Esophagus muscularis mucosa (tissue), 3 donors: ENCODE measurements at regions not wholly inside any gene's neighbourhood (a gene's known extent, or its start where the extent isn't known, plus 50 kb on each side); places are given as distances from the start of the nearest gene placed in this dataset.

Source experiments
- CTCF ChIP-seq, 3 experiments: fragments of 200-600 bp in 2 of 3; fragments of 450-650 bp in 1 of 3; sonication (generic) in 2 of 3; IDR thresholded peaks; one replicate each; pipeline ENCODE4 v1.5.1; 2017 to 2019; ENCODE audit warnings: antibody characterized with exemption in 3 of 3, mild to moderate bottlenecking in 2 of 3, moderate library complexity in 1 of 3
- POLR2A ChIP-seq: fragments of 450-650 bp; IDR thresholded peaks from one replicate; pipeline ENCODE4 v1.6.1; 2017; ENCODE audit warnings: antibody characterized with exemption, moderate library complexity, mild to moderate bottlenecking, low read depth

GRCh38 chr9:90073186-90073945 lies 468.6 kb downstream of the GADD45G start:
- TF ChIP-seq CTCF (IDR thresholded peaks at IDR 0.05) (no peak), POLR2A (no peak)
